H1 (cell line): ENCODE measurements at regions not wholly inside any gene's neighbourhood (a gene's known extent, or its start where the extent isn't known, plus 50 kb on each side); places are given as distances from the start of the nearest gene placed in this dataset.

Source experiments
- CTCF ChIA-PET: fragments of 300-600 bp; sonication (Branson Sonifier 250); formaldehyde crosslinking; loops from one replicate; lab custom pipeline; 2021; ENCODE audit not compliant: partially characterized antibody; lab: Charles Lee
- POLR2A ChIA-PET: fragments of 300-600 bp; sonication (Branson Sonifier 250); formaldehyde crosslinking; loops from one replicate; lab custom pipeline; 2021; ENCODE audit warnings: inconsistent platforms; ENCODE audit not compliant: partially characterized antibody; lab: Charles Lee
- DNase-seq, 2 experiments: peaks; one replicate each; pipeline versions ENCODE4 v3.0.0 to v3.0.0-alpha.2; 2010 to 2022; ENCODE audit warnings: low spot score in 2 of 2, low read depth in 1 of 2, mixed read lengths in 1 of 2
- FAIRE-seq: peaks from 2 replicates; lab custom pipeline; 2011; peaks lifted over from hg19 to GRCh38; lab: Jason Lieb, UNC
- H2AFZ ChIP-seq: 2 replicates; pipeline ENCODE4 v1.8.1; 2012; ENCODE audit warnings: low read length, inconsistent platforms
- H2AK5ac ChIP-seq: 2 replicates; pipeline ENCODE4 v1.6.1; 2013; ENCODE audit warnings: low read depth, low read length
- H2BK120ac ChIP-seq: replicated peaks from 2 replicates; pipeline ENCODE3; 2013; ENCODE audit warnings: low read depth, low read length, inconsistent platforms
- H2BK12ac ChIP-seq: 2 replicates; pipeline ENCODE4 v1.6.1; 2013; ENCODE audit warnings: low read depth, low read length
- H2BK15ac ChIP-seq: 2 replicates; pipeline ENCODE4 v1.6.1; 2013; ENCODE audit warnings: low read length
- H2BK20ac ChIP-seq: 2 replicates; pipeline ENCODE4 v1.6.1; 2013; ENCODE audit warnings: low read length
- H2BK5ac ChIP-seq: 2 replicates; pipeline ENCODE4 v1.6.1; 2013; ENCODE audit warnings: low read depth, low read length
- H3K14ac ChIP-seq: 2 replicates; pipeline ENCODE4 v1.6.1; 2013; ENCODE audit warnings: inconsistent platforms; ENCODE audit not compliant: insufficient read length
- H3K18ac ChIP-seq: 2 replicates; pipeline ENCODE4 v1.6.1; 2013; ENCODE audit warnings: low read length; ENCODE audit errors: extremely low read depth
- H3K23ac ChIP-seq: 2 replicates; pipeline ENCODE4 v1.6.1; 2013; ENCODE audit warnings: inconsistent platforms; ENCODE audit not compliant: insufficient read length
- H3K23me2 ChIP-seq: 2 replicates; pipeline ENCODE4 v1.6.1; 2013; ENCODE audit warnings: low read depth, low read length
- H3K27ac ChIP-seq: 2 replicates; pipeline ENCODE4 v1.6.1; 2011; ENCODE audit warnings: low read depth, low read length, inconsistent platforms
- H3K27me3 ChIP-seq, 4 experiments: replicated peaks in 1 of 4; 1 replicate in 1 of 4; 2 replicates in 3 of 4; pipeline versions ENCODE4 v1.6.1 to v1.8.1; 2011 to 2013; ENCODE audit warnings: low read length in 3 of 4, mild to moderate bottlenecking in 3 of 4, inconsistent platforms in 2 of 4, mixed read lengths in 2 of 4, moderate library complexity in 1 of 4; ENCODE audit not compliant: control insufficient read depth in 3 of 4, insufficient read depth in 3 of 4; ENCODE audit errors: extremely low read depth in 1 of 4
- H3K36me3 ChIP-seq, 4 experiments: 2 replicates each; pipeline versions ENCODE4 v1.6.1 to v1.8.1; 2011 to 2013; ENCODE audit warnings: mild to moderate bottlenecking in 4 of 4, low read length in 3 of 4, moderate library complexity in 2 of 4, control low read depth in 1 of 4, inconsistent platforms in 1 of 4; ENCODE audit not compliant: insufficient read depth in 4 of 4, control insufficient read depth in 2 of 4
- H3K4ac ChIP-seq: replicated peaks from 2 replicates; pipeline ENCODE3; 2013; ENCODE audit warnings: low read length, low read depth, mixed read lengths, inconsistent platforms; ENCODE audit not compliant: insufficient read length
- H3K4me1 ChIP-seq, 4 experiments: replicated peaks in 1 of 4; 1 replicate in 1 of 4; 2 replicates in 3 of 4; pipeline versions ENCODE4 v1.6.1 to v1.8.1; 2011 to 2013; ENCODE audit warnings: low read length in 3 of 4, inconsistent platforms in 2 of 4, mixed read lengths in 1 of 4; ENCODE audit not compliant: insufficient read depth in 4 of 4, control insufficient read depth in 3 of 4
- H3K4me2 ChIP-seq, 2 experiments: 2 replicates each; pipeline versions ENCODE4 v1.6.1 to v1.8.1; 2011 to 2013; ENCODE audit warnings: low read depth in 2 of 2, low read length in 2 of 2, control low read depth in 1 of 2, inconsistent platforms in 1 of 2, mild to moderate bottlenecking in 1 of 2; ENCODE audit not compliant: insufficient read depth in 1 of 2
- H3K4me3 ChIP-seq, 4 experiments: fragments of 200-600, 300-600 bp in 1 of 4; sonication (generic), shearing (Covaris generic), sonication (Bioruptor Twin) in 1 of 4; 2 replicates each; pipeline versions ENCODE4 v1.5.1 to v1.8.1; 2011 to 2016; ENCODE audit warnings: low read length in 4 of 4, low read depth in 3 of 4, control low read depth in 2 of 4, inconsistent platforms in 2 of 4, mild to moderate bottlenecking in 2 of 4, mixed read lengths in 1 of 4, moderate library complexity in 1 of 4; ENCODE audit not compliant: insufficient read depth in 2 of 4; ENCODE audit errors: extremely low read depth in 1 of 4
- H3K56ac ChIP-seq: replicated peaks from 2 replicates; pipeline ENCODE3; 2013; ENCODE audit warnings: low read depth, mild to moderate bottlenecking, mixed read lengths, low read length, inconsistent platforms; ENCODE audit not compliant: insufficient read length
- H3K79me1 ChIP-seq: 2 replicates; pipeline ENCODE4 v1.6.1; 2013; ENCODE audit warnings: low read depth, low read length, control low read depth
- H3K79me2 ChIP-seq, 2 experiments: 2 replicates each; pipeline versions ENCODE4 v1.6.1 to v1.8.1; 2012 to 2013; ENCODE audit warnings: low read length in 2 of 2, mild to moderate bottlenecking in 2 of 2, inconsistent platforms in 1 of 2; ENCODE audit not compliant: insufficient read depth in 2 of 2, control insufficient read depth in 1 of 2
- H3K9ac ChIP-seq, 4 experiments: replicated peaks in 1 of 4; 1 replicate in 1 of 4; 2 replicates in 3 of 4; pipeline versions ENCODE4 v1.6.1 to v1.8.1; 2011 to 2013; ENCODE audit warnings: low read depth in 3 of 4, low read length in 3 of 4, control low read depth in 2 of 4, mild to moderate bottlenecking in 2 of 4, moderate library complexity in 2 of 4, inconsistent platforms in 1 of 4; ENCODE audit errors: extremely low read depth in 1 of 4
- H3K9me3 ChIP-seq, 2 experiments: 2 replicates each; pipeline versions ENCODE4 v1.6.1 to v1.8.1; 2012 to 2013; ENCODE audit warnings: mild to moderate bottlenecking in 2 of 2, moderate library complexity in 2 of 2, control low read depth in 1 of 2, inconsistent platforms in 1 of 2, low read depth in 1 of 2, low read length in 1 of 2, mixed read lengths in 1 of 2; ENCODE audit not compliant: insufficient read depth in 2 of 2
- H4K20me1 ChIP-seq, 2 experiments: replicated peaks in 1 of 2; 2 replicates each; pipeline versions ENCODE3 to v1.8.1; 2011 to 2013; ENCODE audit warnings: inconsistent platforms in 2 of 2, low read length in 2 of 2, mild to moderate bottlenecking in 1 of 2; ENCODE audit not compliant: insufficient read depth in 2 of 2, control insufficient read depth in 1 of 2
- H4K5ac ChIP-seq: 2 replicates; pipeline ENCODE4 v1.6.1; 2013; ENCODE audit warnings: low read length, low read depth, mixed read lengths, inconsistent platforms; ENCODE audit not compliant: insufficient read length
- H4K8ac ChIP-seq: 2 replicates; pipeline ENCODE4 v1.8.0; 2013; ENCODE audit warnings: mild to moderate bottlenecking, moderate library complexity, low read length, inconsistent platforms; ENCODE audit not compliant: insufficient read depth; ENCODE audit errors: extremely low read depth
- H4K91ac ChIP-seq: replicated peaks from 2 replicates; pipeline ENCODE3; 2013; ENCODE audit warnings: low read length, mixed read lengths, inconsistent platforms; ENCODE audit not compliant: insufficient read length
- BRCA1 ChIP-seq: IDR thresholded peaks from 2 replicates; pipeline ENCODE4 v1.6.1; 2012; ENCODE audit warnings: low read depth, low read length, improper control_type of control experiment
- CBX8 ChIP-seq: fragments of 300-800, 300-1000 bp; sonication (generic); IDR thresholded peaks from 2 replicates; pipeline ENCODE4 v1.7.1; 2016; ENCODE audit warnings: low read depth, low read length, borderline replicate concordance
- CEBPB ChIP-seq: IDR thresholded peaks from 2 replicates; pipeline ENCODE4 v1.6.1; 2012; ENCODE audit warnings: low read depth, low read length
- CHD2 ChIP-seq: IDR thresholded peaks from 2 replicates; pipeline ENCODE4 v1.6.1; 2012; ENCODE audit warnings: low read length, improper control_type of control experiment
- EGR1 ChIP-seq: IDR thresholded peaks from 2 replicates; pipeline ENCODE4 v1.6.1; 2011; ENCODE audit warnings: low read depth, low read length, borderline replicate concordance
- HDAC2 ChIP-seq, 2 experiments: fragments of 300-600 bp in 1 of 2; sonication (generic) in 1 of 2; IDR thresholded peaks; 2 replicates each; pipeline ENCODE4 v1.6.1; 2011 to 2012; ENCODE audit warnings: low read depth in 2 of 2, low read length in 2 of 2, mild to moderate bottlenecking in 2 of 2, moderate library complexity in 2 of 2, borderline replicate concordance in 1 of 2, inconsistent platforms in 1 of 2
- POLR2AphosphoS5 ChIP-seq: IDR thresholded peaks from 2 replicates; pipeline ENCODE4 v1.6.1; 2011; ENCODE audit warnings: low read depth, low read length
- RBBP5 ChIP-seq: IDR thresholded peaks from 2 replicates; pipeline ENCODE4 v1.7.1; 2012; ENCODE audit warnings: low read depth, mild to moderate bottlenecking, inconsistent platforms, low read length, moderate library complexity, borderline replicate concordance
- SAP30 ChIP-seq: fragments of 300-600 bp; sonication (generic); IDR thresholded peaks from 2 replicates; pipeline ENCODE4 v1.7.1; 2012; ENCODE audit warnings: low read length, moderate library complexity, mild to moderate bottlenecking, inconsistent platforms; ENCODE audit not compliant: insufficient read depth, insufficient replicate concordance
- SP1 ChIP-seq: IDR thresholded peaks from 2 replicates; pipeline ENCODE4 v1.6.1; 2011; ENCODE audit warnings: low read depth, low read length
- SP4 ChIP-seq: IDR thresholded peaks from 2 replicates; pipeline ENCODE4 v1.6.1; 2012; ENCODE audit warnings: low read length, inconsistent platforms
- TEAD4 ChIP-seq: IDR thresholded peaks from 2 replicates; pipeline ENCODE4 v1.6.1; 2012; ENCODE audit warnings: low read depth, low read length, inconsistent platforms, mixed read lengths
- USF2 ChIP-seq: IDR thresholded peaks from 2 replicates; pipeline ENCODE4 v1.6.1; 2011; ENCODE audit warnings: low read length, improper control_type of control experiment
- whole genome bisulfite sequencing, 2 experiments: shearing (Covaris generic) in 1 of 2; methylation state at CpG; one replicate each; pipeline versions ENCODE4 v1.1.6 to v1.1.7; 2013 to 2015; ENCODE audit warnings: low lambda C conversion rate in 2 of 2, mixed read lengths in 2 of 2, inconsistent platforms in 1 of 2, low coverage in 1 of 2, missing lambda C conversion rate in 1 of 2; ENCODE audit not compliant: insufficient replicate concordance in 2 of 2, insufficient coverage in 1 of 2, insufficient read length in 1 of 2; ENCODE audit errors: extremely low coverage in 1 of 2, missing lambda C conversion rate in 1 of 2; 5-methylcytosine and 5-hydroxymethylcytosine counted together

- Histone ChIP-seq H2BK5ac (no peak overlapping the region), H2AFZ (no peak overlapping the region), H2BK20ac (no peak overlapping the region), H2AK5ac (no peak overlapping the region), H4K20me1 (no peaks in the 10 kb centered on the region), H3K27ac (no peak overlapping the region), H3K79me2 (no peaks in the 10 kb centered on the region), H3K9ac (no peak overlapping the region), H2BK12ac (no peak overlapping the region), H3K23me2 (no peaks in the 10 kb centered on the region; the same call in 1 of the 2 replicates), H3K4me2 (no peak overlapping the region), H3K18ac (no peak overlapping the region), H2BK15ac (no peak overlapping the region), H3K56ac (no peak overlapping the region), H4K8ac (no peak overlapping the region), H3K23ac (no peak overlapping the region), H3K4ac (no peak overlapping the region), H2BK120ac (no peak overlapping the region), H4K5ac (no peak overlapping the region), H3K27me3 (no peaks in the 10 kb centered on the region), H3K4me3 (no peak overlapping the region), H3K79me1 (no peaks in the 10 kb centered on the region), H3K36me3 (no peaks in the 10 kb centered on the region), H3K4me1 (peaks cover 0 to 2% (median 0%) of the 10 kb centered on the region in 4 experiments; a peak in 2 of 7 replicates), H3K9me3 (no peaks in the 10 kb centered on the region), H3K14ac (no peak overlapping the region), H4K91ac (no peak overlapping the region)
- DNase-seq = no peak
- FAIRE-seq = no peak
- ChIA-PET POLR2A (no interaction called here), CTCF (interaction anchor here (1.2 kb wide), 1 partner anchor 226 kb away, joined by 5 read pairs; no protein-coding TSS in a partner anchor)
- 93% methylated on average over 3 of the region's 3 CpGs; no CpG with 5 or more reads in 1 of the 2 experiments for WGBS, 2 experiments
- no peak for TF ChIP-seq USF2
- TF ChIP-seq RBBP5 = no peak
- TF ChIP-seq SAP30 = no peak
- no peak for TF ChIP-seq POLR2AphosphoS5
- no peak for TF ChIP-seq SP4
- no peak for TF ChIP-seq HDAC2 (IDR thresholded peaks at IDR 0.05; ENCODE audit: borderline replicate concordance in 1 of 2, low read depth in 2 of 2, low read length in 2 of 2)
- TF ChIP-seq BRCA1 = no peak
- TF ChIP-seq CHD2 = no peak
- TF ChIP-seq CBX8 = no peak
- TF ChIP-seq TEAD4 = no peak
- no peak for TF ChIP-seq CEBPB
- TF ChIP-seq SP1 = no peak
- no peak for TF ChIP-seq EGR1
Measured at GRCh38 chr9:108186642-108187395, 669.0 kb downstream of the ACTL7B start.
